ENCODE measurements at regions not wholly inside any gene's neighbourhood (a gene's known extent, or its start where the extent isn't known, plus 50 kb on each side); places are given as distances from the start of the nearest gene placed in this dataset.

GRCh38 chr9:84613431-84613830 is 56.1 kb upstream of the NTRK2 start:
- 73 to 77% (median 74%) methylated on average over 2 of the region's 2 CpGs for WGBS, 5 donors
- no peak for DNase-seq

GRCh38 chr9:84615544-84615943 is 54.0 kb upstream of the NTRK2 start:
- H3K27ac ChIP-seq, result no peak overlapping the region
- H3K36me3 ChIP-seq, result no peaks in the 10 kb centered on the region
- TF ChIP-seq EP300 (IDR thresholded peaks at IDR 0.05) (no peak), POLR2AphosphoS5 (IDR thresholded peaks at IDR 0.05) (no peak), CTCF (IDR thresholded peaks at IDR 0.05) (no peak), POLR2A (IDR thresholded peaks at IDR 0.05) (no peak)
- H3K4me1 ChIP-seq, result no peaks in the 10 kb centered on the region
- intact Hi-C loops (cut with DNase I; ENCODE audit: low total_unique reads), result no loop called here
- peak in 1 of 2 donors; percentile 4 for DNase-seq
- H3K4me3 ChIP-seq, result no peak overlapping the region
- no peaks in the 10 kb centered on the region for H3K27me3 ChIP-seq
- peaks cover 0 to 4% (median 3%) of the 10 kb centered on the region in 4 donors for H3K9me3 ChIP-seq
- 56 to 63% (median 59%) methylated on average over 3 of the region's 3 CpGs for WGBS, 5 donors

More at GRCh38 chr9:84613431-84613830, 56.1 kb upstream of the NTRK2 start:
- Histone ChIP-seq H3K9me3 (peaks cover 0 to 22% (median 10%) of the 10 kb centered on the region in 4 donors), H3K27me3 (no peaks in the 10 kb centered on the region), H3K4me3 (no peak overlapping the region), H3K36me3 (no peaks in the 10 kb centered on the region), H3K27ac (no peak overlapping the region), H3K4me1 (no peaks in the 10 kb centered on the region)
- intact Hi-C loops (cut with DNase I; ENCODE audit: low total_unique reads), result no loop called here
- TF ChIP-seq CTCF (IDR thresholded peaks at IDR 0.05) (no peak), POLR2AphosphoS5 (IDR thresholded peaks at IDR 0.05) (no peak), EP300 (IDR thresholded peaks at IDR 0.05) (no peak), POLR2A (IDR thresholded peaks at IDR 0.05) (no peak)

- H3K4me3 ChIP-seq, result no peak overlapping the region
- no peaks in the 10 kb centered on the region for H3K36me3 ChIP-seq
- H3K9me3 ChIP-seq, result no peaks in the 10 kb centered on the region
- intact Hi-C loops (cut with DNase I; ENCODE audit: low total_unique reads), result no loop called here
- WGBS, 5 donors, result 55 to 64% (median 59%) methylated on average over 4 of the region's 4 CpGs
- no peak for TF ChIP-seq POLR2AphosphoS5 (IDR thresholded peaks at IDR 0.05)
- no peak for TF ChIP-seq POLR2A (IDR thresholded peaks at IDR 0.05)
- no peak for TF ChIP-seq CTCF (IDR thresholded peaks at IDR 0.05)
- TF ChIP-seq EP300 (IDR thresholded peaks at IDR 0.05), result no peak
- no peak overlapping the region for H3K27ac ChIP-seq
- H3K4me1 ChIP-seq, result no peaks in the 10 kb centered on the region
- DNase-seq, result peak in 1 of 2 donors; percentile 32
- no peaks in the 10 kb centered on the region for H3K27me3 ChIP-seq
These were observed 52.0 kb upstream of the NTRK2 start for GRCh38 chr9:84617411-84618029.
